Stimulated activated CD4-positive, alpha-beta T cell treated with anti-CD3 and anti-CD28 coated beads, Interleukin-2, amount 100 ng/mL, for 4 hours (primary cell): ENCODE measurements at regions not wholly inside any gene's neighbourhood (a gene's known extent, or its start where the extent isn't known, plus 50 kb on each side); places are given as distances from the start of the nearest gene placed in this dataset.

Source experiments
- DNase-seq: peaks from one replicate; pipeline ENCODE4 v3.0.0-alpha.2; 2020; ENCODE audit warnings: low read depth

DNA sequence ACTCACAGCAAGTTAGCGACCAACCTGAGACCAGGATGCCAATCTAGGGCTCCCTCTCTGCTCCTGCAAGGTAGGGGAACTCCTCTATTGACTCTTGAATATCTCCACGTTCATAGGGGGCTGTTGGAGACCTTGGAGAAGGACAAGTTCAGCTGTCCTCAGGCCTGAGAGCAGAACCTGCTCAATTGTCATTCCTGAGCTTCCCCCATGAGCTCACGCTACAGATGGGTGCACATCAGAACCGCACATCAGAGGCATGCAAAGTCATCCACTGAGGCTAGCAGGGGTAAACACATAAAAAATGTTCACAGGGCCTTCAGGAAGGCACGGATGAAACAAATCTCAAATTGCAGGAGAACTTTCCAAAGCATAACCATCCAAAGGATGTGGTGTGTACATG, 168.8 kb upstream of the ZNF507 start:
- no peak for DNase-seq

DNA sequence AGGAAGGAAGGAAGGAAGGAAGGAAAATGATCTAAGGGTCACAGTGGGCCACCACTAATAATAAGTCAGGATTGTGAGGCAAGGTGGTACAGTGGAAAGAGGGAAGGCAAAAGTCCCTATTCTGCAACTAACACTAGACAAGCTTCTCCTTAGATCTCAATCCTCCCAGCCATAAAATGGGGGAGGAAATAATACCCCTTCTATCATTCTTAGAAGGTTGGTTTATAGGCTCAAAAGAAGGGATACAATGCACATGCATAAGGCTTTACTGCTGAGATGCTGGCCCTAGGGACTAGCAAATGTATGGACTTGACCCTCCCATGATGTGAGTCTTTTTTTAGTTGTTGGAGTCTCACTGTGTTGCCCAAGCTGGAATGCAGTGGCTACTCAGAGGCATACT, 167.7 kb upstream of the ZNF507 start:
- DNase-seq: no peak

GRCh38 chr19:32178401-32178800, 167.0 kb upstream of the ZNF507 start:
- DNase-seq: no peak

DNA sequence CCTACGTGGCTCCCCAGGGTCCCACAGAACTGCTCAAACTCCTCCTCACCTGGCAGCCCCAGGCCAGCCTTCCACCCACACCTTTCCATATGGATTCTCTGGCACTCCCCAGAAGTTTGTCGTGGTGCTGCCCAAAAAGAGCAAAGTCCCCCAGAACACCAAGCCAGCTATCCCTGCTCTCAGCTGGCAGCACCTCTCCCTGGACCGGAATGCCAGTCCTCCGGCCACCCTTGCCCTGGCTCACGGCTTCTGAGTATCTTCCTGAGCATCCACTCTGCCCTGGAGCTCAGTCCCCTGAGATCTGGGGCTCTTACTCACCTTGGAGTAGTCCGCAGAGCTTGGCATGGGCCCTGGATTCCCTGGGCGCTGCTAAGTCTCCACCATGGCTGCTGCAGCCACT, 166.5 kb upstream of the ZNF507 start:
- no peak for DNase-seq

- no peak for DNase-seq
Measured at GRCh38 chr19:32181216-32181920, 164.0 kb upstream of the ZNF507 start.

DNA sequence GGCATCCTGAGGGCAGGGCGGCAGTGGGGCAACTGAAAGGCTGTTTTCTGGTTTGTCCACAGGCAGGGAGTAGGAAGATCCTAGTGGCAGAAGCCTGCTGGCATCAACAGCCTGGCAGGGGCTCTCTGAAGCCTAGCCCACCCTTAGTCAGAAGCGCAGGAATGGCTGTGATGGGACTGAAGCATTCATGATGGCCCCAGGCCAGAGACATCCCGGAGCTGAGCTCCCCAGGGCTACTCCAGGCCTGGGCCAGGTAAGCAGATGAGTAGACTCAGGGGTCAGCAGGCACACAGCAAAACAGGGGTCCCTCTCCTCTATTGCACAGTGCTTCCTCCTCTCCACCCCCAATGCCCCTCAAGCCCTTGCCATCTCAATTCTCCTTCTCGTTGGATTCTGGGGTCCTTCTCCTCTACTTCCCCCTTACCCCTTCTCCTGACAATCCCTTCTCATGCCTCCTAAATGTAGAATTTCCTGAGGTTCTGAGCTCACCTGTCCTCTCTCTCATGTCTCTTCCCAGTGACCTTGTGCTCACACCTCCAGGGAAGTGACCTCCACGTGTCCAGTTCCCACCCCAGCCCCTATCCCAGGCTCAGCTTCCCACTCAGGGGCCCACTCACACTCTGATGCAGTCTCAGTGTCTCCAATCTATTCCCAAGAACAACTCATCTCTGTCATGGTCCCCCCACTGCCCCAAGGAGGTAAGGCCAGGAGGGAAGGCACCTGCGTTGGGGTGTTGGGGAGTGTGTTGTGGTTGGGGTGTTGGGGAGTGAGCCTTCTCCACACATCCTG, 158.7 kb upstream of the ZNF507 start:
- DNase-seq: no peak

GRCh38 chr19:32188921-32189320, 156.5 kb upstream of the ZNF507 start:
- DNase-seq: no peak

- DNase-seq: no peak
Measured at GRCh38 chr19:32189956-32190706, 155.3 kb upstream of the ZNF507 start.

- DNase-seq: no peak
Measured at GRCh38 chr19:32191921-32192320, 153.5 kb upstream of the ZNF507 start.

DNA sequence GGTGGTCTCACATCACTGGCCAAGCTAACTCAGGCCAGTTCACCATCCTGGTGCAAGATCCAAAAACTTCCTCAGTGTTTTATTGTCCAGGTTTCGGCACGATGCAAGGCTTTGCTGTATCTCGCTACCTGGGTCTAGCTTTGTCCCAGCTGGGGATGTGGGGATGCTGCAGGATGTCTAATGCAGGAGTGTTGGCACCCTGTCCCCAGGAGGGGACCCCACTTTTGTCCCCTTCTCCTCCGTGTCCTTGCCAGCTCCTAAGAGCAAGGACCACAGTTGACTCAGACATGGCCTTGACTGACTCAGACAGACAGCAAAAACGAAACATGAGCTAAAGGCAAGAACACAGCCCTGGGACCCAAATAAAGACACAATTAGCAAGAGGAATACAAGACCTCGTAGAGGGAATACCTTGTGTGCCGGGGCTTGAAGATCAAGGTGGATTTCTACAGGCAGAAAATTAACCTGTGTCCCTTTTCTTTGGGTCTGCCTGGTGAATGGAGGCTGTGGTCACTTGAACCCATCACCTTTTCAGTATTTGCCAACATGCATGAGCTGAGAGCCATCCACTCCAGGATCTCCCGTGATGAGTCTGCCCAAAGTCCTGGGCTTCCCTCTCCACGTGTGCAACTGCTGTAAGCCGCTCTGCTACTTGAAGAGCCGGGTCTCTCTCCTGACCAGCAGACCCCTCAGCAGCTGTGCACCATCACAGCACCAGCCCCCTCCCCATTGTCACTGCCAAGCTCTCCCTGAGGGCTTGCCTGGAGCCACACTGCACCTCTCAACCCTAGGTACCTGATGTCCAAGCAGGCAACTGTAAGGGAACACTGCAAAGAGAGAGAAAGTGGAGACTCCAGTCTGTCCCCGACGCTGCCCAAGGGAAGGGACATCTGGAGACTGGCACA, 149.5 kb upstream of the ZNF507 start:
- no peak for DNase-seq

DNA sequence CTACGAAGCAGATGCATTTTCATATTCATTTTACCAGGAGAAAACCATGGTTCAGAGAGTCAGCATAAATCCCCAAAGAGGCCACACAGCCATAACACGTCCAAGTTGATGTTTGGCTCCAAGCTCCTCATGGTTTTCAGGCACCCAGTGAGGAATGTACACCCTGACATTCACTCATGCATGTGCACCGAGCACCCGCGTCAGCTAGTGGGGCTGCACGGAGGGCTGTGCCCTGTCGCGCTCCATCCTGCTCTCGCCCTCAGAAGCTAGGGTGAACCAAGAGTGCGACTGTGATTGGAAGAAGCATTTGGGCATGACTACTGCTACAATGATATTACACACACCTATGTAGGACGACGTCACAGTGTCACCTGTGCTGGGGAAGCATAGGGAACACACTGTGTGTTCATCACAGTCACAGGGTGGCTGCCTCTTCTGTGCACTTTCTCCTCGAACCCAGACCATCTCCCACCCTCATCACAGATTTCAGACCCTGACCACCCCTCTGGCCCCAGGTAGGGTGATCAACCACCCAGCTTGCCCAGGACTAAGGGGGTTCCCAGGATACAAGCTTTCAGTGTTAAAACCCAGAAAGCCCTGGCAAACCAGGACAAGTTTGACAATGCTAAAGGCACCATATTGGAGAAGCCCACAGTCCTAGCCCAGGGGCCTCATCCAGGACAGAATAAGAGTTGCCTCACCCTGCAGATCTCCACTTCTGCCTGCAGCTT, 148.6 kb upstream of the ZNF507 start:
- no peak for DNase-seq

DNA sequence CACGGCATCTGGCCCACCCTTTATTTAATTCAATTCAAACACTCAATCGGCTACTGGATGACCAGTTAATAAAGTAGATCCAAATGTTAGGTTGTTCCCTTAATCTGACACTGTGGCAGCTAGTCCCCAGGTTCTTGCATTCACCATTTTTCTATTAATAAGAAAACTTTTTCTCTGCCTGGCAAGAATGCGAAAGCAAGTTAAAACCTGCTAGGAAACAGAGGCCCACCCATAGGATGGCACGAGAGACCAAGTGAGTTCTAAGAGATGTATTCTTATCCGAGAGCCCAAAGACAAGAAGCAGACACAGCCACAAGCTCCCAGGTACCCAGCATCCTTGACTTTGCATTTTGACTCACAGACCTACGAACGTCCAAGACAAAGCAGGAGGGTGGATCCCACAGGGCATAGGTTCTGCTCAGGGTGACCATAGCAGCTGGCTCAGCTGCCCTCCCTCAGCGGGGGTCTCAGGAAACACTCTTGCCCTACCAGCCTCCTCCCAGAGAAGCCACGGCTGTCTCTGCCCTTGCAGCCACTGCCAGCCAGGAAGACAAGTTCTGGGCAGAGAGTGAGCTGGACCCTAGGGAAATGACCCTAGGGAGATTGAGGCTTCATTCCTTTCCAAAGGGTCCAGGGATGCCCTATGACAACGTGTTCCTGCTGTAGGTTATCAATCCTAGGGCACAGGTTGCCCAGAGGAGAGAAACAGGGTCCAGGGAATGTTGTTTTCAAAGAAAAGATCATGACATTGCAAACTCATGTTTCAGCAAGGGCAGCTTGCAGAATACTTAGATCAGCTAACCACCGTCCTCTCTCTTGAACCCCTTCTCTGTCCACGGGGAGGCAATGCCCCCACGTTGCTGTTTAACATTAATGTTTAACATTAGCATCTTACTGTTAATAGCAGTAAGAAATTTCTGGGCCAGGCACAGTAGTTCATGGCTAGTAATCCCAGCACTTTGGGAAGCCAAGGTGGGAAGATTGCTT, 147.2 kb upstream of the ZNF507 start:
- DNase-seq: no peak

DNA sequence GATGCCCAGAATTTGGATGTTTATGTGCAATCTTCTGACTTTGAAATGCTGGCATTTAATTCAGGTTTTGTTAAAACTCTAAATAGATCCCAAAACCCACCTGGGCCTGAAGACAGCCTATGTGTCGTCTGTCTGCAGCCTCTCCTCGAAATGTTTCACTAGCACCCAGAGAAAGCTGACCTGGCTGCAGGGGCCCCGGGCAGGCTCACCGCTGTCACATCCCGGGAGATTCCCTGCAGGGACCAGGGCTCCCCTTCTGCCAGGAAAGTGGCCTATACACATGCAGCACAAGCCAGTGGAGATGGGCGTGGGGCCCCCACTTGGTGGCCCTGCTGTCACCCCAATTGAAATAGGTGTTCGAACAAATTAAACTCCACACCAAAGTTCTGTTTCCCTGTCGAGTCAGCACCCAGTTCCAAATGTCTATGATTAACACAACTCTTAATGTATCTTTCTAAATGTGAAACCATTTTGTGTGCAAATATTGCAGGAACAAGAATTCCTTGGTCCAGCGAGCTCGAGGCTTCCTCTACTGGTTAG, 145.8 kb upstream of the ZNF507 start:
- no peak for DNase-seq

DNA sequence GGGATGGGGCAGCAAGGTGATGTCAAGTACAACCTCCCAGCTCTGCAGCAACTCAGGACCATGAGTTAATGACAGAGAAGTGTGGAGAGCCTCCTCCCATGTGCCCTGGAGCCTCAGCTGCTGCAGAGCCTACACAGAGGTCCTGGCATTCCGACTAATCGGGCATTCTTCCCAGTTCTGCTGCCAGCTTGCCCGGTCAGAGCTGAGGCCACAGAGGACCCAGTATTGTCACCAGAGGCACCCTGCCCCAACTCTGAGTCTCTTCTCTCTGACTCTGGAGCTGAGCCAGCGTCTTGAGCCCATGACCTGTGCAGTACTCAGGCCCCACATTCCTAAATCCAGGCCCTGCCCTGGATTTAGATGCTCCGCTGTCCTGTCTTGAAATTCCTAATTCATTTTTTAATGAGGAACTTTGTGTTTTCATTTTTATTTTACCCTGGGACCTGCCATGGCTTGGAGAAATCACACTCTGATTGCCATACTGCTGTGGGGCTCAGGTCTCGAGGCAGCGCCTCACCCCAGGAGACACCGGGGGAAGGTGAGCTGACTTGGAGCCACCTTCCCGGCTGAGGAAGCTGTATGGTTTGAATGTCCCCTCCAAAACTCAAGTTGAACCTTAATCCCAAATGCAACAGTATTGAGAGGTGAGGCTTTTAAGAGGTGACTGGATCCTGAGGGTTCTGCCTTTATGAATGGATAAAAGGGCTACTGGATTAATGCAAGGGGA, 144.9 kb upstream of the ZNF507 start:
- no peak for DNase-seq

DNA sequence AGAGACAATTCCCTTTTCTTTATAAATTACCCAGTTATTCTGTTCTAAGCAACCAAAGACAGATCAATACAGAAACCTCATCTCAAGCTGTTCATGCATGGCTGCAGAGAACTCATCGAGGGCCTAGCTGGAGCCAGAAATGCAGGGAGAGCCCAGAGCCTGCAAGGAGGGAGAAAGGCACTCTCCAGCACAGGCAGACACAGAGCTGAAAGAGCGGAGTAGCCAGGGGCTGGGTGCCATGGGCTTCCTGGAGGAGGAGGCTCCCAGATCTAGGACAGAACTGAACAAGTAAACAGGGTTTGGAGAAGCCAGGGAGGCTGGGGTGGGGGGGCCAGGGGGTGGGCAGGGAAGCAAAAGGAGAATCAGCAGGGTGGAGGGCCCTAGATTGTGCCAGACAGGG, 144.2 kb upstream of the ZNF507 start:
- DNase-seq: no peak

DNA sequence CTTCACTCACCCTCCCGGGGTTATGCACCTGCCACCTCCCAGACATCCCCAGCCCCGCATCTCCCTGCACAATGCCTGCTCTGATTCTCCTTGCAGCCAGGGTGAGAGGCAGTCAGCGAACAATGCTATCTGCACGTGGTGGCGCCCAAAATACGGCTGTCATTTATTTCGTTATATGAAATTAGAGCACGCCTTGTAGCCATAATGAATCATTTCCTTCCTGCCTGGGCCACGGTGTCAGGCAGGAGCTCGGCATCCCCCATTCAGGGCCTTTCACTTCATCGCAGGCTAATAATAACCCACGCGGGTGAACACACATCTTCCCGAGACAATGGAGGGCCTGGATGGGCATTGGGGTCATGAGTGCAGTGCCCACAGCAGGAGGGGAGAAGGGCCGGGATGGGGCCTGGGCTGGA, 143.8 kb upstream of the ZNF507 start:
- DNase-seq: no peak

- no peak for DNase-seq
Measured at GRCh38 chr19:32202244-32202643, 143.2 kb upstream of the ZNF507 start.

DNA sequence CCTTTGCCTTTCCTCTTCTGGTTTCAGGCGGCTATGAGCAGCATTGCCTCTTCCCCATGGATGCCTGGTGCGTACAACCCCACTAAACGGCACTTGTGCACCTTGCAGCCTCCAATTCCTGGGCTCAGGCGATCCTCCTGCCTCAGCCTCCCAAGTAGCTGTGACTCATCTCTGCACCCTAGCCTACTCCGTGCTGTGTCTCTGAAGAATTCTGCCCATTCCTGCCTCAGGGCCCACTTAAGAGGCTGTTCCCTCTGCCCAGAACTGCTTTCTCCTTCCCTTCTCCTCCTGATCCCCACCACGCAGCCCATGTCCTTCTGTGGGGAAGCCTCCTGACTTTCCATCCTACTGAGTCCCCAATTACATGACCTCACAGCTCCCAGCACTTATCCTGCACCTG, 142.2 kb upstream of the ZNF507 start:
- DNase-seq: no peak

DNA sequence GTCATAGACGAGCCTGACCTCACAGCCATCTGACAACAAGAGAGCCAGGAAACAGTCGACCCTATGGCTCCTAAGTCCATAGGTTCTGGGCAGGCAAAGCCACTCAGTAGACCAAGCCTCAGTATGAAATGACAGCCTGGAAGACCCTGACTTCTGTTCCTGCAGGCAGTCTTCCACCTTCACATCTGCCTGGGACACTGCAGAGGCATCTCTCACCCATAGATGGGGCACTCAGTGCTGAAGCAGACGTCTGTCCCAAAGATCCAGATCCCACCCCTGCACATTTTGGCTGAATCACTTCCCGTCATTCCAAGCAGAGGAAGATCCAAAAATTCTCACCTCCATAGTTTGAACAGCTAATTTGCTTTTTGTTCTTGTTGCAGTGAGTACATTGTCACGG, 139.3 kb upstream of the ZNF507 start:
- DNase-seq: no peak
